C4-2B (cell line): ENCODE measurements at regions not wholly inside any gene's neighbourhood (a gene's known extent, or its start where the extent isn't known, plus 50 kb on each side); places are given as distances from the start of the nearest gene placed in this dataset.
"Not testable (repeated sequence)": the region's sequence is repeated elsewhere in the genome, so short reads cannot be mapped to it uniquely, and the experiment has no call there.

Experiments
- ZFX ChIP-seq: fragments of 450-650 bp; IDR thresholded peaks from 2 replicates; pipeline ENCODE4 v1.6.1; 2017
- TF ChIP-seq, protein P1 (sequence below): fragments of 450-650 bp; conservative IDR thresholded peaks from 2 replicates; pipeline ENCODE4 v1.5.1; 2017; ENCODE audit warnings: mild to moderate bottlenecking

DNA sequence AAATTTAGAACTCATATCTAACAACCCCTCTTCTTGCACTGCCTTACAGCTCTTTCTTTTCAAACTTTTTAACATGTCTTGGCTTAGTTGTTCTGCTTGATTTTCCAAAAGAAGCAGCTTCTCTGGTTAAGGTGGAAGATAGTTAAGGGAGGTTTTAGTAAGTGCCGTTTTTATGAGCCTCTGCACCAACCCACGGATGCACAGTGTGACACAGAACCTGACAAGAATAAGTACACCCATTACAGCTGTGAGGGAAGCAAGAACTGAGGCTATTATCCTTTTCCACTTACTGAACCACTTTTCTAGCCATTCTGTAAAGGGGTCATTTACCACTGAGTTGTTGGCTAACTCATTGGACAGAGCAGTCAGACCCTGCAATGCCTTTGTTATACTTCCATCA lies 336.0 kb upstream of the PCDH10 start:
- TF ChIP-seq, protein P1, sequence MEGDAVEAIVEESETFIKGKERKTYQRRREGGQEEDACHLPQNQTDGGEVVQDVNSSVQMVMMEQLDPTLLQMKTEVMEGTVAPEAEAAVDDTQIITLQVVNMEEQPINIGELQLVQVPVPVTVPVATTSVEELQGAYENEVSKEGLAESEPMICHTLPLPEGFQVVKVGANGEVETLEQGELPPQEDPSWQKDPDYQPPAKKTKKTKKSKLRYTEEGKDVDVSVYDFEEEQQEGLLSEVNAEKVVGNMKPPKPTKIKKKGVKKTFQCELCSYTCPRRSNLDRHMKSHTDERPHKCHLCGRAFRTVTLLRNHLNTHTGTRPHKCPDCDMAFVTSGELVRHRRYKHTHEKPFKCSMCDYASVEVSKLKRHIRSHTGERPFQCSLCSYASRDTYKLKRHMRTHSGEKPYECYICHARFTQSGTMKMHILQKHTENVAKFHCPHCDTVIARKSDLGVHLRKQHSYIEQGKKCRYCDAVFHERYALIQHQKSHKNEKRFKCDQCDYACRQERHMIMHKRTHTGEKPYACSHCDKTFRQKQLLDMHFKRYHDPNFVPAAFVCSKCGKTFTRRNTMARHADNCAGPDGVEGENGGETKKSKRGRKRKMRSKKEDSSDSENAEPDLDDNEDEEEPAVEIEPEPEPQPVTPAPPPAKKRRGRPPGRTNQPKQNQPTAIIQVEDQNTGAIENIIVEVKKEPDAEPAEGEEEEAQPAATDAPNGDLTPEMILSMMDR = not testable (repeated sequence)
- not testable (repeated sequence) for TF ChIP-seq ZFX
